Mesenchymal stem cell (in vitro differentiated cells and primary cell): ENCODE measurements at regions not wholly inside any gene's neighbourhood (a gene's known extent, or its start where the extent isn't known, plus 50 kb on each side); places are given as distances from the start of the nearest gene placed in this dataset.
"Not testable (repeated sequence)": the region's sequence is repeated elsewhere in the genome, so short reads cannot be mapped to it uniquely, and the experiment has no call there.

Source experiments
- DNase-seq: peaks from one replicate; pipeline ENCODE4 v3.0.0-alpha.2; 2013
- H2AFZ ChIP-seq: one replicate; pipeline ENCODE4 v1.6.1; 2013; ENCODE audit warnings: low read depth, mild to moderate bottlenecking, control low read depth, inconsistent platforms, low read length, moderate library complexity
- H2AK5ac ChIP-seq: 2 replicates; pipeline ENCODE4 v1.6.1; 2013; ENCODE audit warnings: low read length, moderate library complexity, mild to moderate bottlenecking, inconsistent platforms; ENCODE audit not compliant: severe bottlenecking
- H2BK120ac ChIP-seq: one replicate; pipeline ENCODE4 v1.6.1; 2013; ENCODE audit warnings: low read depth, mild to moderate bottlenecking, inconsistent platforms, low read length, moderate library complexity
- H2BK12ac ChIP-seq, 2 experiments: one replicate each; pipeline ENCODE4 v1.6.1; 2013; ENCODE audit warnings: inconsistent platforms in 2 of 2, low read length in 2 of 2, mild to moderate bottlenecking in 2 of 2, moderate library complexity in 2 of 2, control low read depth in 1 of 2
- H2BK15ac ChIP-seq: one replicate; pipeline ENCODE4 v1.6.1; 2013; ENCODE audit warnings: mild to moderate bottlenecking, low read depth, inconsistent platforms; ENCODE audit not compliant: poor library complexity, severe bottlenecking
- H2BK5ac ChIP-seq: 2 replicates; pipeline ENCODE4 v1.6.1; 2013; ENCODE audit warnings: low read depth, mild to moderate bottlenecking, low read length, control low read depth, inconsistent platforms; ENCODE audit not compliant: poor library complexity, severe bottlenecking
- H3K14ac ChIP-seq, 2 experiments: one replicate each; pipeline ENCODE4 v1.6.1; 2013; ENCODE audit warnings: inconsistent platforms in 2 of 2, low read length in 2 of 2, control low read depth in 1 of 2, mild to moderate bottlenecking in 1 of 2, moderate library complexity in 1 of 2
- H3K18ac ChIP-seq, 2 experiments: one replicate each; pipeline ENCODE4 v1.6.1; 2013; ENCODE audit warnings: inconsistent platforms in 2 of 2, low read length in 2 of 2, control low read depth in 1 of 2, low read depth in 1 of 2, mild to moderate bottlenecking in 1 of 2
- H3K23ac ChIP-seq, 2 experiments: one replicate each; pipeline ENCODE4 v1.6.1; 2013; ENCODE audit warnings: inconsistent platforms in 2 of 2, low read length in 2 of 2, mild to moderate bottlenecking in 2 of 2, moderate library complexity in 2 of 2, control low read depth in 1 of 2
- H3K27ac ChIP-seq: 2 replicates; pipeline ENCODE4 v1.5.1; 2013; ENCODE audit warnings: mild to moderate bottlenecking, moderate library complexity, low read length, control low read depth, inconsistent platforms; ENCODE audit not compliant: poor library complexity, severe bottlenecking
- H3K27me3 ChIP-seq, 2 experiments: 2 replicates each; pipeline versions ENCODE4 v1.6.1 to v1.7.0; 2013; ENCODE audit warnings: low read length in 2 of 2, mild to moderate bottlenecking in 2 of 2, moderate library complexity in 2 of 2, control low read depth in 1 of 2, inconsistent platforms in 1 of 2; ENCODE audit not compliant: control insufficient read depth in 1 of 2, insufficient read depth in 1 of 2
- H3K36me3 ChIP-seq, 2 experiments: 2 replicates each; pipeline versions ENCODE4 v1.6.1 to v1.7.0; 2013; ENCODE audit warnings: low read length in 2 of 2, control low read depth in 1 of 2, inconsistent platforms in 1 of 2, low read depth in 1 of 2, mild to moderate bottlenecking in 1 of 2; ENCODE audit not compliant: insufficient read depth in 2 of 2, control insufficient read depth in 1 of 2
- H3K4ac ChIP-seq, 2 experiments: one replicate each; pipeline ENCODE4 v1.6.1; 2013; ENCODE audit warnings: inconsistent platforms in 2 of 2, low read length in 2 of 2, mild to moderate bottlenecking in 2 of 2, moderate library complexity in 2 of 2, control low read depth in 1 of 2, low read depth in 1 of 2
- H3K4me1 ChIP-seq: 2 replicates; pipeline ENCODE4 v1.6.1; 2013; ENCODE audit warnings: low read depth, low read length, control low read depth; ENCODE audit not compliant: control insufficient read depth, insufficient read depth
- H3K4me2 ChIP-seq: 2 replicates; pipeline ENCODE4 v1.6.1; 2013; ENCODE audit warnings: low read length, mild to moderate bottlenecking, inconsistent platforms; ENCODE audit not compliant: poor library complexity, severe bottlenecking
- H3K4me3 ChIP-seq, 2 experiments: 2 replicates each; pipeline versions ENCODE4 v1.5.1 to v1.7.0; 2013; ENCODE audit warnings: low read length in 2 of 2, mild to moderate bottlenecking in 2 of 2, control low read depth in 1 of 2, low read depth in 1 of 2; ENCODE audit not compliant: insufficient read depth in 1 of 2
- H3K79me1 ChIP-seq: replicated peaks from 2 replicates; pipeline ENCODE4 v1.6.1; 2013; ENCODE audit warnings: mild to moderate bottlenecking, control low read depth, low read length, inconsistent platforms; ENCODE audit not compliant: poor library complexity, severe bottlenecking
- H3K9ac ChIP-seq: 2 replicates; pipeline ENCODE4 v1.7.0; 2013; ENCODE audit warnings: mild to moderate bottlenecking, low read length, moderate library complexity
- H3K9me3 ChIP-seq: 2 replicates; pipeline ENCODE4 v1.7.0; 2013; ENCODE audit warnings: mild to moderate bottlenecking, low read length; ENCODE audit not compliant: control insufficient read depth
- H4K8ac ChIP-seq: one replicate; pipeline ENCODE4 v1.6.1; 2013; ENCODE audit warnings: inconsistent platforms, mild to moderate bottlenecking, low read length, moderate library complexity
- H4K91ac ChIP-seq: one replicate; pipeline ENCODE4 v1.6.1; 2013; ENCODE audit warnings: mild to moderate bottlenecking, low read length, inconsistent platforms
- WGBS: methylation state at CpG from one replicate; pipeline ENCODE4 v1.1.7; 2013; ENCODE audit warnings: mixed read lengths; 5-methylcytosine and 5-hydroxymethylcytosine counted together

DNA sequence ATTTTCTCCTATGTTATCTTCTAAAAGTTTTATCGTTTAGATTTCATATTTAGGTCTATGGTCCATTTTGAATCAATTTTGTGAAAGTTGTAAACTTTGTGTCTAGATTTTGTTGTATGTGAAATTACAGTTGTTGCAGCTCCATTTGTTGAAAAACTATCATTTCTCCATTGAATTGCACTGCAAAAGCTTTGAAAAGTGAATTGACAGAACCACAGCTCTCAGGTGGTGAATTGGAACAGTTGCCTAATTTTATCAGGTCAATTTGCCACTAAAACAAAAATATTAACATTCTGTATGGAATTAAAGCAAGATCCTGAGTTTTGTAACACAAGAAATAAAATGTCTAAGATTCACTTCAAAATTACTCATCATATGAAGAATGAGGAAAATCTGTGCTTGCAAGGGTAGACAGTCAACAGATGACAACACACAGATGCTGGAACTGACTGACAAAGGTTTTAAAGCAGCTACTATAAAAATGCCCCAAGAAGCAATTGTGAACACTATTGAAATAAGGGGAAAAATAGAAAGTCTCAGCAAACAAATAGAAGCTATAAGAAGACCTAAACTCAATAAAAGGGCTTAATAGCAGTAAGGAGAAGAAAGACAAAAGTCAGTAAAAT lies 346.7 kb downstream of the PAX1 start:
- Histone ChIP-seq H3K9me3 (no peaks in the 10 kb centered on the region), H2BK120ac (no peak overlapping the region), H3K4me3 (no peak overlapping the region), H3K79me1 (no peaks in the 10 kb centered on the region), H3K9ac (no peak overlapping the region), H4K91ac (no peak overlapping the region), H3K27ac (no peak overlapping the region), H3K27me3 (no peaks in the 10 kb centered on the region), H2BK5ac (no peak overlapping the region), H2BK15ac (no peak overlapping the region), H3K4ac (no peak overlapping the region), H3K4me2 (no peak overlapping the region), H3K23ac (no peak overlapping the region), H2BK12ac (no peak overlapping the region), H3K14ac (no peak overlapping the region), H3K36me3 (no peaks in the 10 kb centered on the region), H4K8ac (no peak overlapping the region), H2AFZ (no peak overlapping the region), H3K18ac (no peak overlapping the region), H2AK5ac (no peak overlapping the region), H3K4me1 (no peaks in the 10 kb centered on the region)
- 60% methylated on average over 1 of the region's 1 CpG for WGBS
- DNase-seq = no peak

DNA sequence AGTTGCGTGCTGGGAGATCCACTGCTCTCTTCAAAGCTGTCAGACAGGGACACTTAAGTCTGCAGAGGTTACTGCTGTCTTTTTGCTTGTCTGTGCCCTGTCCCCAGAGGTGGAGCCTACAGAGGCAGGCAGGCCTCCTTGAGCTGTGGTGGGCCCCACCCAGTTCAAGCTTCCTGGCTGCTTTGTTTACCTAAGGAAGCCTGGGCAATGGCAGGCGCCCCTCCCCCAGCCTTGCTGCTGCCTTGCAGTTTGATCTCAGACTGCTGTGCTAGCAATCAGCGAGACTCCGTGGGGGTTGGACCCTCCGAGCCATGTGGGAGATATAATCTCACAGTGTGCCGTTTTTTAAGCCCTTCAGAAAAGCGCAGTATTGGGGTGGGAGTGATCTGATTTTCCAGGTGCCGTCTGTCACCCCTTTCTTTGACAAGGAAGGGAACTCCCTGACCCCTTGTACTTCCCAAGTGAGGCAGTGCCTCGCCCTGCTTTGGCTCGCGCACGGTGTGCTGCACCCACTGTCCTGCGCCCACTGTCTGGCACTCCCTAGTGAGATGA lies 340.6 kb downstream of the PAX1 start:
- not testable (repeated sequence) for H3K79me1 ChIP-seq, H2BK5ac ChIP-seq, H2AFZ ChIP-seq, H3K9ac ChIP-seq, H3K27ac ChIP-seq, H3K4me2 ChIP-seq, H2BK120ac ChIP-seq, H3K14ac ChIP-seq, H3K9me3 ChIP-seq, H3K23ac ChIP-seq, H3K36me3 ChIP-seq, H2BK15ac ChIP-seq, H3K4me3 ChIP-seq, H4K8ac ChIP-seq, H3K4me1 ChIP-seq, H3K18ac ChIP-seq, H2AK5ac ChIP-seq, H2BK12ac ChIP-seq, H3K4ac ChIP-seq, H4K91ac ChIP-seq, DNase-seq, H3K27me3 ChIP-seq
- WGBS = 54% methylated on average over 13 of the region's 13 CpGs

- Histone ChIP-seq H3K36me3 (no peaks in the 10 kb centered on the region), H3K14ac (no peak overlapping the region), H3K9ac (no peak overlapping the region), H2BK15ac (no peak overlapping the region), H2BK5ac (no peak overlapping the region), H4K8ac (no peak overlapping the region), H3K79me1 (no peaks in the 10 kb centered on the region), H3K4me3 (no peak overlapping the region), H3K4me2 (no peak overlapping the region), H2AK5ac (no peak overlapping the region), H3K18ac (no peak overlapping the region), H3K27me3 (no peaks in the 10 kb centered on the region), H2BK12ac (no peak overlapping the region), H3K27ac (no peak overlapping the region), H2AFZ (no peak overlapping the region), H3K9me3 (peaks cover 8% of the 10 kb centered on the region), H3K23ac (no peak overlapping the region), H3K4ac (no peak overlapping the region), H3K4me1 (no peaks in the 10 kb centered on the region), H4K91ac (no peak overlapping the region), H2BK120ac (no peak overlapping the region)
- 20% methylated on average over 1 of the region's 1 CpG for WGBS
- DNase-seq = no peak
Measured at GRCh38 chr20:22027423-22027822, 322.0 kb downstream of the PAX1 start.

DNA sequence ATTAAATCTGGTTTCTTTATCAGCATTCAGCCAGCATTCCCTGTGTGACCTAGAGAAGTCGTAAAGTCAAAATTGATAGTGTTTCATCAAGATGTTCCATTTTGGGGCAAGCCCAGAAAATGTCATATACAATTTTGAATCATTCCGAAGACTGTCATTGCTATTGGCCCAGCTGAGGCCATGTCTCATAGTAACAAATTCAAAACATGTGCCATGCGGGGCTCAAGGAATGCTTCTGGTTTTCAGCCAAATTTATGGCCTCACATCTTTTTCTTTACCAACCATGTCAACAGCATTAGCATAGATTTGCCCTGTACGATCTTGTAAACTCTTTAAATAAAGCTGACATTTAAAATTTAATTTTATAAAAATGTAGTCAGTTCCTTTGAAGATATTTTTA lies 314.7 kb downstream of the PAX1 start:
- no peak for DNase-seq
- H3K27me3 ChIP-seq = no peaks in the 10 kb centered on the region
- no peaks in the 10 kb centered on the region for H3K79me1 ChIP-seq
- no peak overlapping the region for H2BK5ac ChIP-seq
- H4K91ac ChIP-seq = no peak overlapping the region
- no peak overlapping the region for H3K4me3 ChIP-seq
- H3K23ac ChIP-seq = no peak overlapping the region
- H3K14ac ChIP-seq = no peak overlapping the region
- H3K9ac ChIP-seq = no peak overlapping the region
- H2BK120ac ChIP-seq = no peak overlapping the region
- no peak overlapping the region for H3K18ac ChIP-seq
- no peak overlapping the region for H2AFZ ChIP-seq
- H2BK15ac ChIP-seq = no peak overlapping the region
- no peaks in the 10 kb centered on the region for H3K36me3 ChIP-seq
- no peak overlapping the region for H2AK5ac ChIP-seq
- no peaks in the 10 kb centered on the region for H3K4me1 ChIP-seq
- WGBS = 81% methylated on average over 3 of the region's 4 CpGs
- no peak overlapping the region for H3K4ac ChIP-seq
- no peak overlapping the region for H2BK12ac ChIP-seq
- H4K8ac ChIP-seq = no peak overlapping the region
- H3K27ac ChIP-seq = no peak overlapping the region
- H3K4me2 ChIP-seq = no peak overlapping the region
- H3K9me3 ChIP-seq = no peaks in the 10 kb centered on the region
